ENCODE measurements at regions not wholly inside any gene's neighbourhood (a gene's known extent, or its start where the extent isn't known, plus 50 kb on each side); places are given as distances from the start of the nearest gene placed in this dataset.

DNA sequence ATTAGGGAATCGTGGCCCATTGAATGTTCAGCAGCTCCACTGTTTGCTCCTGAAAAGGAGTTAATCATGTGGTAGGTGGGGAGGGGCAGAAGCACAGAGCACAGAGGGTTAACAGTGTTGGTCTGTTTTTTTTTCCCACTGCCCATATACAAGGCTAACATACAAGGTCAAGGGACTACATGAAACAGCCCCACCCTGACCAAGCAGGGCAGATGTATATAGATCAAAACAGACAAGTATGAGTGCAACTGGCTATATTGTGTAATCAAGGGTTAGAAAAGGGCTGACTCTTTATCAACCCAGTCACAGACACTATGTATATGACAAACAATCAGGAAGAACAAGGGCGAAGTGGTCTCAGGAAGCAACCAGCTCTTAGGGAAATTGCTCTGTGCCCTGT is 186.6 kb upstream of the CDH11 start:
- Histone ChIP-seq H2AFZ (ENCODE audit: low read length) (no peak overlapping the region), H3K23ac (ENCODE audit: insufficient read length) (no peak overlapping the region), H3K4ac (replicated peaks; ENCODE audit: insufficient read length, low read depth, low read length) (no peak overlapping the region), H2BK120ac (replicated peaks; ENCODE audit: low read depth, low read length) (no peak overlapping the region), H3K18ac (ENCODE audit: extremely low read depth, low read length) (no peak overlapping the region), H3K4me3 (ENCODE audit: extremely low read depth in 1 of 4, insufficient read depth in 2 of 4, low read depth in 3 of 4, low read length in 4 of 4) (no peak overlapping the region), H3K14ac (ENCODE audit: insufficient read length) (no peak overlapping the region), H3K79me2 (ENCODE audit: control insufficient read depth in 1 of 2, insufficient read depth in 2 of 2, low read length in 2 of 2) (no peaks in the 10 kb centered on the region), H3K4me2 (ENCODE audit: insufficient read depth in 1 of 2, low read depth in 2 of 2, low read length in 2 of 2) (no peak overlapping the region), H4K5ac (ENCODE audit: insufficient read length, low read depth, low read length) (no peak overlapping the region), H3K36me3 (ENCODE audit: control insufficient read depth in 2 of 4, insufficient read depth in 4 of 4, low read length in 3 of 4) (no peaks in the 10 kb centered on the region), H2BK20ac (ENCODE audit: low read length) (no peak overlapping the region), H3K9ac (replicated peaks in 1 of 4; ENCODE audit: extremely low read depth in 1 of 4, low read depth in 3 of 4, low read length in 3 of 4) (no peak overlapping the region), H3K4me1 (replicated peaks in 1 of 4; ENCODE audit: control insufficient read depth in 3 of 4, insufficient read depth in 4 of 4, low read length in 3 of 4) (peaks cover 0 to 3% (median 0%) of the 10 kb centered on the region in 4 experiments; a peak in 3 of 7 replicates), H3K79me1 (ENCODE audit: low read depth, low read length) (no peaks in the 10 kb centered on the region), H2BK12ac (ENCODE audit: low read depth, low read length) (no peak overlapping the region), H3K9me3 (ENCODE audit: insufficient read depth in 2 of 2, low read depth in 1 of 2, low read length in 1 of 2) (no peaks in the 10 kb centered on the region), H2BK5ac (ENCODE audit: low read depth, low read length) (no peak overlapping the region), H4K8ac (ENCODE audit: extremely low read depth, insufficient read depth, low read length) (no peak overlapping the region), H3K27ac (ENCODE audit: low read depth, low read length) (no peak overlapping the region), H4K20me1 (replicated peaks in 1 of 2; ENCODE audit: control insufficient read depth in 1 of 2, insufficient read depth in 2 of 2, low read length in 2 of 2) (no peaks in the 10 kb centered on the region), H3K23me2 (ENCODE audit: low read depth, low read length) (no peaks in the 10 kb centered on the region), H4K91ac (replicated peaks; ENCODE audit: insufficient read length, low read length) (no peak overlapping the region), H3K56ac (replicated peaks; ENCODE audit: insufficient read length, low read depth, low read length) (no peak overlapping the region), H3K27me3 (replicated peaks in 1 of 4; ENCODE audit: control insufficient read depth in 3 of 4, extremely low read depth in 1 of 4, insufficient read depth in 3 of 4, low read length in 3 of 4) (no peaks in the 10 kb centered on the region), H2AK5ac (ENCODE audit: low read depth, low read length) (no peak overlapping the region), H2BK15ac (ENCODE audit: low read length) (no peak overlapping the region)
- ChIA-PET POLR2A (ENCODE audit: partially characterized antibody) (interaction anchor here (1.8 kb wide), 1 partner anchor 11 kb away, joined by 6 read pairs; no protein-coding TSS in a partner anchor), CTCF (ENCODE audit: partially characterized antibody) (no interaction called here)
- TF ChIP-seq GABPA (IDR thresholded peaks at IDR 0.05; ENCODE audit: borderline replicate concordance, insufficient read depth, low read length): no peak
- TF ChIP-seq CHD2 (IDR thresholded peaks at IDR 0.05; ENCODE audit: low read length): no peak
- no peak for TF ChIP-seq FOSL1 (IDR thresholded peaks at IDR 0.05; ENCODE audit: insufficient read depth, low read depth, low read length)
- TF ChIP-seq, protein P1, sequence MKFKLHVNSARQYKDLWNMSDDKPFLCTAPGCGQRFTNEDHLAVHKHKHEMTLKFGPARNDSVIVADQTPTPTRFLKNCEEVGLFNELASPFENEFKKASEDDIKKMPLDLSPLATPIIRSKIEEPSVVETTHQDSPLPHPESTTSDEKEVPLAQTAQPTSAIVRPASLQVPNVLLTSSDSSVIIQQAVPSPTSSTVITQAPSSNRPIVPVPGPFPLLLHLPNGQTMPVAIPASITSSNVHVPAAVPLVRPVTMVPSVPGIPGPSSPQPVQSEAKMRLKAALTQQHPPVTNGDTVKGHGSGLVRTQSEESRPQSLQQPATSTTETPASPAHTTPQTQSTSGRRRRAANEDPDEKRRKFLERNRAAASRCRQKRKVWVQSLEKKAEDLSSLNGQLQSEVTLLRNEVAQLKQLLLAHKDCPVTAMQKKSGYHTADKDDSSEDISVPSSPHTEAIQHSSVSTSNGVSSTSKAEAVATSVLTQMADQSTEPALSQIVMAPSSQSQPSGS (IDR thresholded peaks at IDR 0.05; ENCODE audit: low read length): no peak
- no peak for TF ChIP-seq SRF (IDR thresholded peaks at IDR 0.05; ENCODE audit: low read depth, low read length)
- no peak for TF ChIP-seq EGR1 (IDR thresholded peaks at IDR 0.05; ENCODE audit: borderline replicate concordance, low read depth, low read length)
- DNase-seq (ENCODE audit: low read depth in 1 of 2, low spot score in 2 of 2) (no peak), FAIRE-seq (no peak)
- 93% methylated on average over 2 of the region's 2 CpGs; no CpG with 5 or more reads in 1 of the 2 experiments for WGBS, 2 experiments (ENCODE audit: extremely low coverage in 1 of 2, insufficient coverage in 1 of 2, insufficient read length in 1 of 2, insufficient replicate concordance in 2 of 2, low coverage in 1 of 2, low lambda C conversion rate in 2 of 2, missing lambda C conversion rate in 1 of 2)

Data from H1 (cell line).